ENCODE measurements at regions not wholly inside any gene's neighbourhood (a gene's known extent, or its start where the extent isn't known, plus 50 kb on each side); places are given as distances from the start of the nearest gene placed in this dataset.
"Not testable (repeated sequence)": the region's sequence is repeated elsewhere in the genome, so short reads cannot be mapped to it uniquely, and the experiment has no call there.

GRCh38 chr11:57885298-57886050, 123.9 kb downstream of the CTNND1 start:
- Histone ChIP-seq H3K4me3 (no peak overlapping the region), H3K4me1 (no peaks in the 10 kb centered on the region), H3K9me3 (no peaks in the 10 kb centered on the region), H3K27ac (no peak overlapping the region), H3K36me3 (no peaks in the 10 kb centered on the region), H3K27me3 (ENCODE audit: low read depth) (no peaks in the 10 kb centered on the region)
- intact Hi-C loops (cut with DNase I), result no loop called here
- ATAC-seq (no peak), DNase-seq (no peak)
- TF ChIP-seq, protein P1, sequence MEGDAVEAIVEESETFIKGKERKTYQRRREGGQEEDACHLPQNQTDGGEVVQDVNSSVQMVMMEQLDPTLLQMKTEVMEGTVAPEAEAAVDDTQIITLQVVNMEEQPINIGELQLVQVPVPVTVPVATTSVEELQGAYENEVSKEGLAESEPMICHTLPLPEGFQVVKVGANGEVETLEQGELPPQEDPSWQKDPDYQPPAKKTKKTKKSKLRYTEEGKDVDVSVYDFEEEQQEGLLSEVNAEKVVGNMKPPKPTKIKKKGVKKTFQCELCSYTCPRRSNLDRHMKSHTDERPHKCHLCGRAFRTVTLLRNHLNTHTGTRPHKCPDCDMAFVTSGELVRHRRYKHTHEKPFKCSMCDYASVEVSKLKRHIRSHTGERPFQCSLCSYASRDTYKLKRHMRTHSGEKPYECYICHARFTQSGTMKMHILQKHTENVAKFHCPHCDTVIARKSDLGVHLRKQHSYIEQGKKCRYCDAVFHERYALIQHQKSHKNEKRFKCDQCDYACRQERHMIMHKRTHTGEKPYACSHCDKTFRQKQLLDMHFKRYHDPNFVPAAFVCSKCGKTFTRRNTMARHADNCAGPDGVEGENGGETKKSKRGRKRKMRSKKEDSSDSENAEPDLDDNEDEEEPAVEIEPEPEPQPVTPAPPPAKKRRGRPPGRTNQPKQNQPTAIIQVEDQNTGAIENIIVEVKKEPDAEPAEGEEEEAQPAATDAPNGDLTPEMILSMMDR (IDR thresholded peaks at IDR 0.05), result no peak

DNA sequence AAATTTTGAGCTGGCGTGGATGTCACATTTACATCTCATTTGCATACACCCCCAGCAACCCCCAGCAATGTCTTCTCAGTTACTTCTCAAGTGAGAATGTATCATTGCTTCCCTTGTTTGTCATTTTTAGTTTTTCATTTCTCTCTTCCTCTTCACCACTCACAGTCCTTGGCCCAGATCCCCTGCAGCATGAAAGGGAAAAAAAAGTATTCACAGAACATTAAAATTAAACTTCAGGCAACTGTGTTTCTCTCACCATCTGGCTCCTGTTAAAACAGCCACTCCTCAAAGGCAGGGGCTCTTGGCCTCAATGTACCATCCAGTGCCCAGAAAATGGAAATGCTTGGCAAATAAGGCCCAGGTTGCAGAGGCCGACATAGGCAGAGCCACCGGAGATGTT, 126.8 kb downstream of the CTNND1 start:
- Histone ChIP-seq H3K27ac (no peak overlapping the region), H3K4me3 (no peak overlapping the region), H3K27me3 (ENCODE audit: low read depth) (no peaks in the 10 kb centered on the region), H3K36me3 (no peaks in the 10 kb centered on the region), H3K4me1 (no peaks in the 10 kb centered on the region), H3K9me3 (no peaks in the 10 kb centered on the region)
- no peak for ATAC-seq
- DNase-seq, result no peak
- intact Hi-C loops (cut with DNase I), result no loop called here
- TF ChIP-seq, protein P1 (IDR thresholded peaks at IDR 0.05), result no peak

GRCh38 chr11:57890521-57890920, 128.9 kb downstream of the CTNND1 start:
- intact Hi-C loops (cut with DNase I), result no loop called here
- Histone ChIP-seq H3K27me3 (ENCODE audit: low read depth) (no peaks in the 10 kb centered on the region), H3K36me3 (no peaks in the 10 kb centered on the region), H3K27ac (no peak overlapping the region), H3K4me1 (no peaks in the 10 kb centered on the region), H3K4me3 (no peak overlapping the region), H3K9me3 (no peaks in the 10 kb centered on the region)
- no peak for DNase-seq
- no peak for ATAC-seq
- TF ChIP-seq, protein P1 (IDR thresholded peaks at IDR 0.05), result no peak

GRCh38 chr11:57893200-57893599, 130.5 kb upstream of the OR9Q1 start:
- H3K36me3 ChIP-seq; H3K4me3 ChIP-seq; H3K4me1 ChIP-seq; DNase-seq; H3K9me3 ChIP-seq; intact Hi-C loops (cut with DNase I); ATAC-seq; H3K27me3 ChIP-seq (ENCODE audit: low read depth); H3K27ac ChIP-seq: not testable (repeated sequence)

GRCh38 chr11:57896361-57897145, 127.1 kb upstream of the OR9Q1 start:
- no peaks in the 10 kb centered on the region for H3K36me3 ChIP-seq
- no peak overlapping the region for H3K27ac ChIP-seq
- no peak for DNase-seq
- TF ChIP-seq, protein P1 (IDR thresholded peaks at IDR 0.05), result no peak
- no peak overlapping the region for H3K4me3 ChIP-seq
- H3K4me1 ChIP-seq, result no peaks in the 10 kb centered on the region
- H3K9me3 ChIP-seq, result no peaks in the 10 kb centered on the region
- no peak for ATAC-seq
- intact Hi-C loops (cut with DNase I), result no loop called here
- H3K27me3 ChIP-seq (ENCODE audit: low read depth), result peaks cover 4% of the 10 kb centered on the region

GRCh38 chr11:57899378-57899777, 124.3 kb upstream of the OR9Q1 start:
- Histone ChIP-seq H3K4me3 (no peak overlapping the region), H3K9me3 (no peaks in the 10 kb centered on the region), H3K27ac (no peak overlapping the region), H3K4me1 (no peaks in the 10 kb centered on the region), H3K27me3 (ENCODE audit: low read depth) (peaks cover 4% of the 10 kb centered on the region), H3K36me3 (no peaks in the 10 kb centered on the region)
- DNase-seq (no peak), ATAC-seq (no peak)
- TF ChIP-seq, protein P1 (IDR thresholded peaks at IDR 0.05), result no peak
- intact Hi-C loops (cut with DNase I), result no loop called here
